ENCODE measurements at regions not wholly inside any gene's neighbourhood (a gene's known extent, or its start where the extent isn't known, plus 50 kb on each side); places are given as distances from the start of the nearest gene placed in this dataset.

- no peak for TF ChIP-seq EZH2 (IDR thresholded peaks at IDR 0.05; ENCODE audit: insufficient read depth, poor library complexity, severe bottlenecking)
- TF ChIP-seq EZH2phosphoT487 (IDR thresholded peaks at IDR 0.05; ENCODE audit: insufficient read depth, low read depth): no peak
These were observed 57.2 kb upstream of the KCNMB1 start for GRCh38 chr5:170446365-170446764.

All from GM23248 (cell line).